MV-4-11 (cell line): ENCODE measurements at regions not wholly inside any gene's neighbourhood (a gene's known extent, or its start where the extent isn't known, plus 50 kb on each side); places are given as distances from the start of the nearest gene placed in this dataset.

ENCODE experiments used
- DNase-seq: peaks from one replicate; lab custom pipeline; 2025; lab: John Stamatoyannopoulos, UW

DNA sequence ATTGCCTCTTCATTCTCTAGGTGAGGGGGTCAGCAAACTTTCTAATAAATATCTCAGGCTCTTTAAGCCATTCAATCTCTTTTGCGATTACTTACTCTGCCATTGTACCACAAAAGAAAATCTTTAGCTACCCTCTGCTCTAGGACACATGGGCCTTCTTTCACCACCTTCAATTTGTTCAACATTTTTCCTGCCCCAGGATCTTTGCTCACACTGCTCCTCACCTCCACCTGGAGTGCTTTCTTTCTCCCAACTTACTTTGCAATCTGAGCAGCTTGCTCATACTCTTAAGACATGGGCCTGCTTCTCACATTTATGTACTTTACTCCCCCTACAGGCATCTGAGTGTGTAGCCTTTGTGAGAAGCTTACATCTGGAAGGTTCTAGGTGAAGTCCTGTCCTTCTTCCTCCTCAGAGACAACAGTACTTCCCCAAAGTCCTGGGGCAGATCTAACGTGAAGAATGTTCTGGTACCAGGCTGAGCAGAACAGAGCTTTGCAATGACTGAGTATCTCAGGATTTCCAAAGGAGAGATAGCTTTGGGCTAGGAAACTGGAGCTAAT is 55.0 kb upstream of the PRDM5 start:
- DNase-seq, result peak; percentile 47

DNA sequence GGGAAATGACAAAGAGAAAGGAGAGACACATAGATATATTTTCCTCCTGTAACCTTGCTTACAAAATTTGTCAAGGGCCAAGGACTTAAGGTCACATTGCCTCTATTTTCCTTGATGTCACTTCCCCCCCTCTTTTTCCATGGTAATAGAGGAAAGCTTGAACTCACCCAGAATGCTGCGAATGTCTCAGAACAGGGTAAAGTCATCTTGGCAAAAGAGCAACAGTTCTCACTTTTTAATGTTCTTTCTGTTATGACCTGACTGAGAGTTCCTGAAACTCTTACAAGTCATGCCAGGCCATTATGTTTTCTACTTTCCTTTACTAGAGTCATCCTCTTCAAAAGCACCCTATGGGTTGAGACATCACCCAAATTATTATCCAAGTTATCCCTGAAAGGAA is 50.7 kb upstream of the PRDM5 start:
- DNase-seq, result no peak
